HEK293 (cell line): ENCODE measurements at regions not wholly inside any gene's neighbourhood (a gene's known extent, or its start where the extent isn't known, plus 50 kb on each side); places are given as distances from the start of the nearest gene placed in this dataset.

Experiments used
- CTCF ChIA-PET: fragments of 350-600 bp; formaldehyde crosslinking; extraction: SDS; loops from one replicate; lab custom pipeline; 2021; ENCODE audit warnings: antibody characterized with exemption; lab: Yijun Ruan, JAX
- POLR2A ChIA-PET: fragments of 300-600 bp; formaldehyde crosslinking; extraction: SDS; loops from one replicate; lab custom pipeline; 2020; ENCODE audit warnings: antibody characterized with exemption, inconsistent platforms; lab: Yijun Ruan, JAX
- H3K27ac ChIP-seq: fragments of 200-500 bp; sonication (Bioruptor generic); 2 replicates; pipeline ENCODE4 v1.5.1; 2014; ENCODE audit warnings: low read depth, low read length, control low read depth, inconsistent platforms; ENCODE audit errors: extremely low read depth
- H3K36me3 ChIP-seq, 2 experiments: fragments of 200-500 bp in 1 of 2; sonication (Bioruptor generic) in 1 of 2; 1 replicate in 1 of 2; 2 replicates in 1 of 2; pipeline ENCODE4 v1.5.1; 2014 to 2017; ENCODE audit warnings: inconsistent platforms in 2 of 2, low read length in 2 of 2; ENCODE audit not compliant: control insufficient read depth in 2 of 2, insufficient read depth in 1 of 2
- H3K4me1 ChIP-seq: fragments of 200-500 bp; sonication (Bioruptor generic); 2 replicates; pipeline ENCODE4 v1.5.1; 2014; ENCODE audit warnings: mild to moderate bottlenecking, low read length, inconsistent platforms; ENCODE audit not compliant: control insufficient read depth, insufficient read depth
- H3K4me3 ChIP-seq: 2 replicates; pipeline ENCODE4 v1.5.1; 2011; ENCODE audit warnings: low read depth, mild to moderate bottlenecking, control low read depth, low read length, moderate library complexity
- H3K9me3 ChIP-seq: fragments of 200-500 bp; sonication (Bioruptor generic); 2 replicates; pipeline ENCODE4 v1.5.1; 2014; ENCODE audit warnings: low read depth, low read length, inconsistent platforms; ENCODE audit not compliant: control insufficient read depth, insufficient read depth
- FEZF1 ChIP-seq: fragments of 450-650 bp; formaldehyde crosslinking; IDR thresholded peaks from 2 replicates; pipeline ENCODE4 v1.5.1; 2016; ENCODE audit warnings: missing biosample characterization, missing genetic modification characterization
- KLF1 ChIP-seq: fragments of 450-650 bp; formaldehyde crosslinking; IDR thresholded peaks from 2 replicates; pipeline ENCODE4 v1.5.1; 2016; ENCODE audit warnings: missing biosample characterization, missing genetic modification characterization
- SCRT1 ChIP-seq: fragments of 450-650 bp; formaldehyde crosslinking; IDR thresholded peaks from 2 replicates; pipeline ENCODE4 v1.5.1; 2016; ENCODE audit warnings: missing biosample characterization, missing genetic modification characterization, borderline replicate concordance
- TCF7L2 ChIP-seq: IDR thresholded peaks from 2 replicates; pipeline ENCODE4 v1.6.1; 2011; ENCODE audit warnings: low read depth, mild to moderate bottlenecking, inconsistent platforms, low read length, moderate library complexity, borderline replicate concordance
- ZBTB21 ChIP-seq: fragments of 450-650 bp; formaldehyde crosslinking; IDR thresholded peaks from 2 replicates; pipeline ENCODE4 v1.5.1; 2017; ENCODE audit warnings: missing biosample characterization, missing genetic modification characterization
- ZBTB48 ChIP-seq: fragments of 450-650 bp; formaldehyde crosslinking; IDR thresholded peaks from 2 replicates; pipeline ENCODE4 v1.5.1; 2016; ENCODE audit warnings: missing biosample characterization, missing genetic modification characterization
- ZBTB8A ChIP-seq: fragments of 450-650 bp; formaldehyde crosslinking; IDR thresholded peaks from 2 replicates; pipeline ENCODE4 v1.5.1; 2016; ENCODE audit warnings: missing biosample characterization, missing genetic modification characterization
- ZNF10 ChIP-seq: fragments of 450-650 bp; formaldehyde crosslinking; IDR thresholded peaks from 2 replicates; pipeline ENCODE4 v1.5.1; 2017; ENCODE audit warnings: missing biosample characterization, missing genetic modification characterization
- ZNF121 ChIP-seq: fragments of 450-650 bp; formaldehyde crosslinking; IDR thresholded peaks from 2 replicates; pipeline ENCODE4 v1.5.1; 2016; ENCODE audit warnings: missing biosample characterization, missing genetic modification characterization
- ZNF133 ChIP-seq: fragments of 450-650 bp; formaldehyde crosslinking; IDR thresholded peaks from 2 replicates; pipeline ENCODE4 v1.5.1; 2016; ENCODE audit warnings: missing biosample characterization, missing genetic modification characterization
- ZNF202 ChIP-seq: fragments of 450-650 bp; formaldehyde crosslinking; IDR thresholded peaks from 2 replicates; pipeline ENCODE4 v1.5.1; 2016; ENCODE audit warnings: missing biosample characterization, missing genetic modification characterization, borderline replicate concordance
- ZNF223 ChIP-seq: fragments of 450-650 bp; formaldehyde crosslinking; IDR thresholded peaks from 2 replicates; pipeline ENCODE4 v1.5.1; 2016; ENCODE audit warnings: missing biosample characterization, missing genetic modification characterization
- ZNF266 ChIP-seq: fragments of 450-650 bp; formaldehyde crosslinking; IDR thresholded peaks from 2 replicates; pipeline ENCODE4 v1.5.1; 2016; ENCODE audit warnings: missing biosample characterization, missing genetic modification characterization, low read depth
- ZNF280D ChIP-seq: fragments of 450-650 bp; formaldehyde crosslinking; IDR thresholded peaks from 2 replicates; pipeline ENCODE4 v1.5.1; 2016; ENCODE audit warnings: missing biosample characterization, missing genetic modification characterization
- ZNF302 ChIP-seq: fragments of 450-650 bp; formaldehyde crosslinking; IDR thresholded peaks from 2 replicates; pipeline ENCODE4 v1.5.1; 2016; ENCODE audit warnings: missing biosample characterization, missing genetic modification characterization, low read depth
- ZNF335 ChIP-seq: fragments of 450-650 bp; formaldehyde crosslinking; conservative IDR thresholded peaks from 2 replicates; pipeline ENCODE4 v1.5.1; 2016; ENCODE audit warnings: missing biosample characterization, missing genetic modification characterization
- ZNF48 ChIP-seq: fragments of 450-650 bp; formaldehyde crosslinking; IDR thresholded peaks from 2 replicates; pipeline ENCODE4 v1.5.1; 2016; ENCODE audit warnings: missing biosample characterization, missing genetic modification characterization
- ZNF610 ChIP-seq: fragments of 450-650 bp; formaldehyde crosslinking; IDR thresholded peaks from 2 replicates; pipeline ENCODE4 v1.5.1; 2016; ENCODE audit warnings: missing biosample characterization, missing genetic modification characterization, borderline replicate concordance
- ZNF621 ChIP-seq: fragments of 450-650 bp; formaldehyde crosslinking; IDR thresholded peaks from 2 replicates; pipeline ENCODE4 v1.5.1; 2017; ENCODE audit warnings: missing biosample characterization, missing genetic modification characterization
- ZNF776 ChIP-seq: fragments of 450-650 bp; formaldehyde crosslinking; IDR thresholded peaks from 2 replicates; pipeline ENCODE4 v1.5.0; 2017; ENCODE audit warnings: missing biosample characterization, missing genetic modification characterization, borderline replicate concordance
- ZNF791 ChIP-seq: fragments of 450-650 bp; formaldehyde crosslinking; IDR thresholded peaks from 2 replicates; pipeline ENCODE4 v1.5.1; 2016; ENCODE audit warnings: missing biosample characterization, missing genetic modification characterization
- TF ChIP-seq, protein P1 (sequence below): fragments of 450-650 bp; formaldehyde crosslinking; conservative IDR thresholded peaks from 2 replicates; pipeline ENCODE4 v1.5.1; 2016; ENCODE audit warnings: low read depth, missing biosample characterization, missing genetic modification characterization
- TF ChIP-seq, protein P2 (sequence below): fragments of 450-650 bp; formaldehyde crosslinking; IDR thresholded peaks from 2 replicates; pipeline ENCODE4 v1.5.1; 2017; ENCODE audit warnings: missing biosample characterization, missing genetic modification characterization

- Histone ChIP-seq H3K4me1 (no peaks in the 10 kb centered on the region), H3K9me3 (no peaks in the 10 kb centered on the region), H3K4me3 (no peak overlapping the region), H3K27ac (no peak overlapping the region), H3K36me3 (no peaks in the 10 kb centered on the region)
- ChIA-PET CTCF (interaction anchor here (0.5 to 1.3 kb wide), 2 partner anchors 189 to 244 kb away, joined by 4 to 6 read pairs; no protein-coding TSS in a partner anchor), POLR2A (no interaction called here)
- no peak for TF ChIP-seq ZNF133 (tag by site-specific recombination)
- TF ChIP-seq ZNF202 (tag by site-specific recombination) = no peak
- TF ChIP-seq ZBTB21 (tag by site-specific recombination) = no peak
- no peak for TF ChIP-seq ZNF121 (tag by site-specific recombination)
- TF ChIP-seq ZNF610 (tag by site-specific recombination) = no peak
- TF ChIP-seq ZNF266 (tag by site-specific recombination) = no peak
- TF ChIP-seq ZNF791 (tag by site-specific recombination) = no peak
- TF ChIP-seq ZNF48 = no peak
- no peak for TF ChIP-seq ZNF280D (tag by site-specific recombination)
- no peak for TF ChIP-seq ZNF776 (tag by site-specific recombination)
- no peak for TF ChIP-seq ZBTB48 (tag by site-specific recombination)
- TF ChIP-seq, protein P1, sequence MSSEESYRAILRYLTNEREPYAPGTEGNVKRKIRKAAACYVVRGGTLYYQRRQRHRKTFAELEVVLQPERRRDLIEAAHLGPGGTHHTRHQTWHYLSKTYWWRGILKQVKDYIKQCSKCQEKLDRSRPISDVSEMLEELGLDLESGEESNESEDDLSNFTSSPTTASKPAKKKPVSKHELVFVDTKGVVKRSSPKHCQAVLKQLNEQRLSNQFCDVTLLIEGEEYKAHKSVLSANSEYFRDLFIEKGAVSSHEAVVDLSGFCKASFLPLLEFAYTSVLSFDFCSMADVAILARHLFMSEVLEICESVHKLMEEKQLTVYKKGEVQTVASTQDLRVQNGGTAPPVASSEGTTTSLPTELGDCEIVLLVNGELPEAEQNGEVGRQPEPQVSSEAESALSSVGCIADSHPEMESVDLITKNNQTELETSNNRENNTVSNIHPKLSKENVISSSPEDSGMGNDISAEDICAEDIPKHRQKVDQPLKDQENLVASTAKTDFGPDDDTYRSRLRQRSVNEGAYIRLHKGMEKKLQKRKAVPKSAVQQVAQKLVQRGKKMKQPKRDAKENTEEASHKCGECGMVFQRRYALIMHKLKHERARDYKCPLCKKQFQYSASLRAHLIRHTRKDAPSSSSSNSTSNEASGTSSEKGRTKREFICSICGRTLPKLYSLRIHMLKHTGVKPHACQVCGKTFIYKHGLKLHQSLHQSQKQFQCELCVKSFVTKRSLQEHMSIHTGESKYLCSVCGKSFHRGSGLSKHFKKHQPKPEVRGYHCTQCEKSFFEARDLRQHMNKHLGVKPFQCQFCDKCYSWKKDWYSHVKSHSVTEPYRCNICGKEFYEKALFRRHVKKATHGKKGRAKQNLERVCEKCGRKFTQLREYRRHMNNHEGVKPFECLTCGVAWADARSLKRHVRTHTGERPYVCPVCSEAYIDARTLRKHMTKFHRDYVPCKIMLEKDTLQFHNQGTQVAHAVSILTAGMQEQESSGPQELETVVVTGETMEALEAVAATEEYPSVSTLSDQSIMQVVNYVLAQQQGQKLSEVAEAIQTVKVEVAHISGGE = no peak
- no peak for TF ChIP-seq ZNF302 (tag by site-specific recombination)
- TF ChIP-seq ZNF223 (tag by site-specific recombination) = no peak
- no peak for TF ChIP-seq ZNF335
Observed at GRCh38 chr10:127824826-127825225, 67.9 kb downstream of the CLRN3 start.

DNA sequence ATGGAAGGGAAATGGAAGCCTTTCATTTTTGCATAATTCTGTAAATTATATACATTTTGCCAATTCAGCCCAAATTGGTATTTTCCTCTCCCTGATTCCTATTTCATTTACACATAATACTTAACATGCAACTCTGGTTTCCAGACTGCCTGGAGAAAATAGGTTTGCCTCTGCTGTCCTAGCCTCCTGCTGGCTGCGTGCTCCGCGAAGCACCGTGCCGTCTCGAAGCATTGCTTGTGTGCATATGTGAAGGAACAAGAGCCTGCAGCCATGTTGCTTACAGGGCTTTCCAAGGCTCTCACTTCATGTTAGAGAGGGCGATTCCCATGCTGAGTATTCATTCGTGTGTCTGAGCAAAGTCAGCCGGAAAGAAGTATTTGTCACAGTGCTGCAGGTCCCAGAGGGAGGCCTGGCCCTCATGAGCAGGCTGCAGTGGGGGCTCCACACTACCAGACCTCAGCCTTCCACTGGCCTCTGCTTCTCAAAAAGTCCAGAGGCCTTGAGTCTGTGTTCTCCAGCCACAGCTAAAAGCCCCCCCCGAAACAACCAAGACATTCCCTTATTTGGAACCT lies 66.5 kb downstream of the CLRN3 start:
- ChIA-PET CTCF (no interaction called here), POLR2A (no interaction called here)
- Histone ChIP-seq H3K9me3 (no peaks in the 10 kb centered on the region), H3K4me1 (no peaks in the 10 kb centered on the region), H3K36me3 (no peaks in the 10 kb centered on the region), H3K27ac (no peak overlapping the region), H3K4me3 (no peak overlapping the region)
- TF ChIP-seq FEZF1 (tag by site-specific recombination) (no peak), ZBTB8A (no peak), SCRT1 (tag by site-specific recombination) (no peak), ZNF10 (tag by site-specific recombination) (no peak), ZNF621 (no peak), TCF7L2 (no peak), KLF1 (tag by site-specific recombination) (no peak)
- TF ChIP-seq, protein P2, sequence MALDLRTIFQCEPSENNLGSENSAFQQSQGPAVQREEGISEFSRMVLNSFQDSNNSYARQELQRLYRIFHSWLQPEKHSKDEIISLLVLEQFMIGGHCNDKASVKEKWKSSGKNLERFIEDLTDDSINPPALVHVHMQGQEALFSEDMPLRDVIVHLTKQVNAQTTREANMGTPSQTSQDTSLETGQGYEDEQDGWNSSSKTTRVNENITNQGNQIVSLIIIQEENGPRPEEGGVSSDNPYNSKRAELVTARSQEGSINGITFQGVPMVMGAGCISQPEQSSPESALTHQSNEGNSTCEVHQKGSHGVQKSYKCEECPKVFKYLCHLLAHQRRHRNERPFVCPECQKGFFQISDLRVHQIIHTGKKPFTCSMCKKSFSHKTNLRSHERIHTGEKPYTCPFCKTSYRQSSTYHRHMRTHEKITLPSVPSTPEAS = no peak
